GM23338 (cell line): ENCODE measurements at regions not wholly inside any gene's neighbourhood (a gene's known extent, or its start where the extent isn't known, plus 50 kb on each side); places are given as distances from the start of the nearest gene placed in this dataset.

ENCODE experiments used
- EZH2 ChIP-seq: fragments of 200-600 bp; sonication (generic); IDR thresholded peaks from one replicate; pipeline ENCODE4 v1.8.0; 2017; ENCODE audit warnings: antibody characterized with exemption, mild to moderate bottlenecking, low read depth; ENCODE audit not compliant: unreplicated experiment
- EZH2phosphoT487 ChIP-seq: fragments of 200-600 bp; sonication (generic); IDR thresholded peaks from one replicate; pipeline ENCODE4 v1.8.1; 2018; ENCODE audit warnings: antibody characterized with exemption; ENCODE audit not compliant: unreplicated experiment
- POLR2AphosphoS5 ChIP-seq: IDR thresholded peaks from 2 replicates; pipeline ENCODE4 v1.6.1; 2016; ENCODE audit warnings: antibody characterized with exemption, low read depth
- TF ChIP-seq, protein P1 (sequence below), 2 experiments: fragments of 200-600 bp in 1 of 2; sonication (generic) in 1 of 2; conservative IDR thresholded peaks; 2 replicates each; pipeline versions ENCODE4 v1.5.1 to v1.6.1; 2016 to 2017; ENCODE audit warnings: antibody characterized with exemption in 2 of 2, low read depth in 2 of 2, mild to moderate bottlenecking in 2 of 2, moderate library complexity in 1 of 2
- TF ChIP-seq, protein P2 (sequence below): IDR thresholded peaks from one replicate; pipeline ENCODE4 v1.6.1; 2018; ENCODE audit warnings: antibody characterized with exemption; ENCODE audit not compliant: unreplicated experiment
- TF ChIP-seq, protein P3 (sequence below): fragments of 250-450 bp; sonication (Bioruptor Pico); IDR thresholded peaks from 2 replicates; pipeline ENCODE4 v1.5.0; 2020; ENCODE audit warnings: mild to moderate bottlenecking, moderate library complexity

DNA sequence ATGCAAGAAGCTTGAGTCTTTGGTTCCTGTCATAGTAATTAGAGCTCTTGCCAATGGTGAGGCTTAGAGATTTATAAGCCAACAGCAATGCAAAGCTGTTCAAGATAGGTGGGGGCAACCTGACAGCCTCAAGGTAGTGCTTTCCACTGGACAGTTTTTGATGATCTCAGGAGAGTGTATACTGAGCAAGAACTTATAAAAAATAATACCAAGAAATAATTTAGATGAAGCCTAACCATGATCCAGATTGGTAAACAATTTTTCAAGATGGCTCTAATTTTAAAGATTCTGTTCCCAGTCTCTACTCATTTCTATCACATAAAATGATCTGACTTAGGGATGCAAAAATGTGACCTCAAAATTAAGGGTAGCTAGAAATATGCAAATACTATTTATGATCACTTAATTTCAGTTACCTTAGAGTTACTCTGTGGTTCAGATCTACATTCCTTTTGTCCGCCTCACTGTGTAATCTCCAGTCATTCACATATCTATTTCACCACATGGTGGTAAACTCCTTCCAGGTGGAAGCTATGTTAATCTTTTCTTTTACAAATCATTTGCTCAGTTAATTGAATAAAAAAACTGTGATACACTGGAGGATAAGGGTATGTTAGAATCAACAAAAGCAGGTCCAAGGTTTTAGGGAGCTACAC, 1228.0 kb upstream of the C9orf72 start:
- TF ChIP-seq, protein P1, sequence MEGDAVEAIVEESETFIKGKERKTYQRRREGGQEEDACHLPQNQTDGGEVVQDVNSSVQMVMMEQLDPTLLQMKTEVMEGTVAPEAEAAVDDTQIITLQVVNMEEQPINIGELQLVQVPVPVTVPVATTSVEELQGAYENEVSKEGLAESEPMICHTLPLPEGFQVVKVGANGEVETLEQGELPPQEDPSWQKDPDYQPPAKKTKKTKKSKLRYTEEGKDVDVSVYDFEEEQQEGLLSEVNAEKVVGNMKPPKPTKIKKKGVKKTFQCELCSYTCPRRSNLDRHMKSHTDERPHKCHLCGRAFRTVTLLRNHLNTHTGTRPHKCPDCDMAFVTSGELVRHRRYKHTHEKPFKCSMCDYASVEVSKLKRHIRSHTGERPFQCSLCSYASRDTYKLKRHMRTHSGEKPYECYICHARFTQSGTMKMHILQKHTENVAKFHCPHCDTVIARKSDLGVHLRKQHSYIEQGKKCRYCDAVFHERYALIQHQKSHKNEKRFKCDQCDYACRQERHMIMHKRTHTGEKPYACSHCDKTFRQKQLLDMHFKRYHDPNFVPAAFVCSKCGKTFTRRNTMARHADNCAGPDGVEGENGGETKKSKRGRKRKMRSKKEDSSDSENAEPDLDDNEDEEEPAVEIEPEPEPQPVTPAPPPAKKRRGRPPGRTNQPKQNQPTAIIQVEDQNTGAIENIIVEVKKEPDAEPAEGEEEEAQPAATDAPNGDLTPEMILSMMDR (conservative IDR thresholded peaks at IDR 0.05; ENCODE audit: low read depth in 2 of 2), result no peak
- TF ChIP-seq, protein P2, sequence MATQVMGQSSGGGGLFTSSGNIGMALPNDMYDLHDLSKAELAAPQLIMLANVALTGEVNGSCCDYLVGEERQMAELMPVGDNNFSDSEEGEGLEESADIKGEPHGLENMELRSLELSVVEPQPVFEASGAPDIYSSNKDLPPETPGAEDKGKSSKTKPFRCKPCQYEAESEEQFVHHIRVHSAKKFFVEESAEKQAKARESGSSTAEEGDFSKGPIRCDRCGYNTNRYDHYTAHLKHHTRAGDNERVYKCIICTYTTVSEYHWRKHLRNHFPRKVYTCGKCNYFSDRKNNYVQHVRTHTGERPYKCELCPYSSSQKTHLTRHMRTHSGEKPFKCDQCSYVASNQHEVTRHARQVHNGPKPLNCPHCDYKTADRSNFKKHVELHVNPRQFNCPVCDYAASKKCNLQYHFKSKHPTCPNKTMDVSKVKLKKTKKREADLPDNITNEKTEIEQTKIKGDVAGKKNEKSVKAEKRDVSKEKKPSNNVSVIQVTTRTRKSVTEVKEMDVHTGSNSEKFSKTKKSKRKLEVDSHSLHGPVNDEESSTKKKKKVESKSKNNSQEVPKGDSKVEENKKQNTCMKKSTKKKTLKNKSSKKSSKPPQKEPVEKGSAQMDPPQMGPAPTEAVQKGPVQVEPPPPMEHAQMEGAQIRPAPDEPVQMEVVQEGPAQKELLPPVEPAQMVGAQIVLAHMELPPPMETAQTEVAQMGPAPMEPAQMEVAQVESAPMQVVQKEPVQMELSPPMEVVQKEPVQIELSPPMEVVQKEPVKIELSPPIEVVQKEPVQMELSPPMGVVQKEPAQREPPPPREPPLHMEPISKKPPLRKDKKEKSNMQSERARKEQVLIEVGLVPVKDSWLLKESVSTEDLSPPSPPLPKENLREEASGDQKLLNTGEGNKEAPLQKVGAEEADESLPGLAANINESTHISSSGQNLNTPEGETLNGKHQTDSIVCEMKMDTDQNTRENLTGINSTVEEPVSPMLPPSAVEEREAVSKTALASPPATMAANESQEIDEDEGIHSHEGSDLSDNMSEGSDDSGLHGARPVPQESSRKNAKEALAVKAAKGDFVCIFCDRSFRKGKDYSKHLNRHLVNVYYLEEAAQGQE, result no peak
- no peak for TF ChIP-seq EZH2phosphoT487
- no peak for TF ChIP-seq POLR2AphosphoS5
- TF ChIP-seq, protein P3, sequence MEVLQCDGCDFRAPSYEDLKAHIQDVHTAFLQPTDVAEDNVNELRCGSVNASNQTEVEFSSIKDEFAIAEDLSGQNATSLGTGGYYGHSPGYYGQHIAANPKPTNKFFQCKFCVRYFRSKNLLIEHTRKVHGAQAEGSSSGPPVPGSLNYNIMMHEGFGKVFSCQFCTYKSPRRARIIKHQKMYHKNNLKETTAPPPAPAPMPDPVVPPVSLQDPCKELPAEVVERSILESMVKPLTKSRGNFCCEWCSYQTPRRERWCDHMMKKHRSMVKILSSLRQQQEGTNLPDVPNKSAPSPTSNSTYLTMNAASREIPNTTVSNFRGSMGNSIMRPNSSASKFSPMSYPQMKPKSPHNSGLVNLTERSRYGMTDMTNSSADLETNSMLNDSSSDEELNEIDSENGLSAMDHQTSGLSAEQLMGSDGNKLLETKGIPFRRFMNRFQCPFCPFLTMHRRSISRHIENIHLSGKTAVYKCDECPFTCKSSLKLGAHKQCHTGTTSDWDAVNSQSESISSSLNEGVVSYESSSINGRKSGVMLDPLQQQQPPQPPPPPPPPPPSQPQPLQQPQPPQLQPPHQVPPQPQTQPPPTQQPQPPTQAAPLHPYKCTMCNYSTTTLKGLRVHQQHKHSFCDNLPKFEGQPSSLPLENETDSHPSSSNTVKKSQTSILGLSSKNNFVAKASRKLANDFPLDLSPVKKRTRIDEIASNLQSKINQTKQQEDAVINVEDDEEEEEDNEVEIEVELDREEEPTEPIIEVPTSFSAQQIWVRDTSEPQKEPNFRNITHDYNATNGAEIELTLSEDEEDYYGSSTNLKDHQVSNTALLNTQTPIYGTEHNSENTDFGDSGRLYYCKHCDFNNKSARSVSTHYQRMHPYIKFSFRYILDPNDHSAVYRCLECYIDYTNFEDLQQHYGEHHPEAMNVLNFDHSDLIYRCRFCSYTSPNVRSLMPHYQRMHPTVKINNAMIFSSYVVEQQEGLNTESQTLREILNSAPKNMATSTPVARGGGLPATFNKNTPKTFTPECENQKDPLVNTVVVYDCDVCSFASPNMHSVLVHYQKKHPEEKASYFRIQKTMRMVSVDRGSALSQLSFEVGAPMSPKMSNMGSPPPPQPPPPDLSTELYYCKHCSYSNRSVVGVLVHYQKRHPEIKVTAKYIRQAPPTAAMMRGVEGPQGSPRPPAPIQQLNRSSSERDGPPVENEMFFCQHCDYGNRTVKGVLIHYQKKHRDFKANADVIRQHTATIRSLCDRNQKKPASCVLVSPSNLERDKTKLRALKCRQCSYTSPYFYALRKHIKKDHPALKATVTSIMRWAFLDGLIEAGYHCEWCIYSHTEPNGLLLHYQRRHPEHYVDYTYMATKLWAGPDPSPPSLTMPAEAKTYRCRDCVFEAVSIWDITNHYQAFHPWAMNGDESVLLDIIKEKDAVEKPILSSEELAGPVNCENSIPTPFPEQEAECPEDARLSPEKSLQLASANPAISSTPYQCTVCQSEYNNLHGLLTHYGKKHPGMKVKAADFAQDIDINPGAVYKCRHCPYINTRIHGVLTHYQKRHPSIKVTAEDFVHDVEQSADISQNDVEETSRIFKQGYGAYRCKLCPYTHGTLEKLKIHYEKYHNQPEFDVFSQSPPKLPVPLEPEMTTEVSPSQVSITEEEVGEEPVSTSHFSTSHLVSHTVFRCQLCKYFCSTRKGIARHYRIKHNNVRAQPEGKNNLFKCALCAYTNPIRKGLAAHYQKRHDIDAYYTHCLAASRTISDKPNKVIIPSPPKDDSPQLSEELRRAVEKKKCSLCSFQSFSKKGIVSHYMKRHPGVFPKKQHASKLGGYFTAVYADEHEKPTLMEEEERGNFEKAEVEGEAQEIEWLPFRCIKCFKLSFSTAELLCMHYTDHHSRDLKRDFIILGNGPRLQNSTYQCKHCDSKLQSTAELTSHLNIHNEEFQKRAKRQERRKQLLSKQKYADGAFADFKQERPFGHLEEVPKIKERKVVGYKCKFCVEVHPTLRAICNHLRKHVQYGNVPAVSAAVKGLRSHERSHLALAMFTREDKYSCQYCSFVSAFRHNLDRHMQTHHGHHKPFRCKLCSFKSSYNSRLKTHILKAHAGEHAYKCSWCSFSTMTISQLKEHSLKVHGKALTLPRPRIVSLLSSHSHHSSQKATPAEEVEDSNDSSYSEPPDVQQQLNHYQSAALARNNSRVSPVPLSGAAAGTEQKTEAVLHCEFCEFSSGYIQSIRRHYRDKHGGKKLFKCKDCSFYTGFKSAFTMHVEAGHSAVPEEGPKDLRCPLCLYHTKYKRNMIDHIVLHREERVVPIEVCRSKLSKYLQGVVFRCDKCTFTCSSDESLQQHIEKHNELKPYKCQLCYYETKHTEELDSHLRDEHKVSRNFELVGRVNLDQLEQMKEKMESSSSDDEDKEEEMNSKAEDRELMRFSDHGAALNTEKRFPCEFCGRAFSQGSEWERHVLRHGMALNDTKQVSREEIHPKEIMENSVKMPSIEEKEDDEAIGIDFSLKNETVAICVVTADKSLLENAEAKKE (CRISPR knock-in tag), result no peak
- TF ChIP-seq EZH2, result no peak
